ENCODE measurements at regions not wholly inside any gene's neighbourhood (a gene's known extent, or its start where the extent isn't known, plus 50 kb on each side); places are given as distances from the start of the nearest gene placed in this dataset. TPM values are rescaled to one million over a fixed set of nuclear protein-coding genes. Genes with fewer than 3 reads are reported as not detected.
"Not testable (repeated sequence)": the region's sequence is repeated elsewhere in the genome, so short reads cannot be mapped to it uniquely, and the experiment has no call there.

- TF ChIP-seq CTCF (IDR thresholded peaks at IDR 0.05): peak in 1 of 7 experiments; percentile 18
- 30 to 47% methylated on average over 4 of the region's 4 CpGs for WGBS, 2 donors
- H3K36me3 ChIP-seq (replicated peaks in 1 of 2; ENCODE audit: insufficient read depth in 1 of 2, low read depth in 2 of 2); H3K4me3 ChIP-seq; H3K27me3 ChIP-seq; intact Hi-C loops (cut with DNase I); DNase-seq; H3K27ac ChIP-seq; H3K9me3 ChIP-seq; ATAC-seq; H3K4me1 ChIP-seq: not testable (repeated sequence)
Observed at GRCh38 chr20:29533566-29534177, 1723.8 kb upstream of the DEFB115 start.

DNA sequence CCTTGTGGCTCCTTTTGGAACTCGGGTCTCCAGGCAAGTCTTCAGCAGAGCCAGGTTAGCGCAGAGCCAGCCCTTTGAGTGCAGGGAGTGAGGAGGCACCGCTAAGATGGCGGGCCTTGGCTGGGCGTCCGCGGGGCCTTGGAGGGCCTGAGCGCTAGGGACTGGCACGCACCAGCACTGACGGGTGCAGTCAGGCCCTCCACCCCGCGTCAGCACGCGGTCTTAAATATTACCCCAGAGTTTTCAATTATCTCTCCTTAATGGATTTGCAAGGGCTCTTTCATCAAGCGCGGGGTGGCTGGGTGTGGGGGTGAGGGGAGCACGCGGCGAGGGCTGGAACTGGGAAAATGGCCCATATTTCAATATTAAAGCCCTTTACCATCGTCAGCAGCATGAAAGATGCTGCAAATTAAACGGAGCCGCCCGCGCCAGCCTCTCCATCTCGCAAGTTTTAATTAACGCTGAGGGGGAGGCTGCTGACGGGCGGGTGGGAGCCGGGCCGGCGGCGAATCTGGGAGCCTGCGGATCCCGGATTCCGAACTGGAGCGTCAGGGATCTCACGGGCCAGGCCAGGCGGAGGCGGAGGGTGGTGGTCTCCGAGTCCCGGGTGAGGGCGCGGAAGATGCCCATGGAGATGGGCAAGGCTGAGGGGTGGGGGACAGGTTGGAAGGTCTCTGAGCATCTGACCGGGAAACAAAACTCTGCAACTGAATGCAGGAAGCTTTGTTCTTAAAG lies 1690.4 kb upstream of the DEFB115 start:
- intact Hi-C loops (cut with DNase I); ATAC-seq; H3K9me3 ChIP-seq; H3K4me1 ChIP-seq; DNase-seq; H3K27me3 ChIP-seq; H3K36me3 ChIP-seq (replicated peaks in 1 of 2; ENCODE audit: insufficient read depth in 1 of 2, low read depth in 2 of 2); H3K27ac ChIP-seq; H3K4me3 ChIP-seq: not testable (repeated sequence)
- 30 to 68% methylated on average over 17 to 44 of the region's 44 CpGs for WGBS, 2 donors

GRCh38 chr20:29567671-29568070 lies 1689.8 kb upstream of the DEFB115 start:
- H3K27ac ChIP-seq; ATAC-seq; H3K27me3 ChIP-seq; intact Hi-C loops (cut with DNase I); H3K4me3 ChIP-seq; H3K9me3 ChIP-seq; H3K4me1 ChIP-seq; DNase-seq; H3K36me3 ChIP-seq (replicated peaks in 1 of 2; ENCODE audit: insufficient read depth in 1 of 2, low read depth in 2 of 2): not testable (repeated sequence)
- WGBS, 2 donors: 28 to 43% methylated on average over 15 to 23 of the region's 23 CpGs

DNA sequence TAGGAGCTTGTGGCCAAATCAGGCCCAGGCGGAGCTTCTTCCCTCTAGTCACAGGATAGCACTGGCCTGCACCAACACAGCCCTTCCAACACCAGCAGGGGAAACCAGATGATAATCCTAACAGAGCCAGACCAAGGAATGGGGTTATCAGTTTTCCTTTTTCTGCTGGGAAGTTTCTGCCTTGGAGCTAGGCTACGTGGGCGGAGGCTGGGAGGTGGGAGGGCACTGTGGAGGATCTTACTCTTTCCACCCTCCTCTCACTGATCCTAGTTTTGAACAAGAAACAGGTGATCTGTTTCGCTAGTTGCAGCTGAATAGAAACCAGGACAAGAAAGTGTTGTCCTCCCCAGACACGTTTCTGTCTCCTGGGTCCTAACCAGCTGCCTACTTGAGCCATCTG lies 1687.3 kb upstream of the DEFB115 start:
- H3K9me3 ChIP-seq; H3K4me3 ChIP-seq; DNase-seq; H3K36me3 ChIP-seq (replicated peaks in 1 of 2; ENCODE audit: insufficient read depth in 1 of 2, low read depth in 2 of 2); ATAC-seq; H3K27me3 ChIP-seq; H3K27ac ChIP-seq; intact Hi-C loops (cut with DNase I); H3K4me1 ChIP-seq: not testable (repeated sequence)
- 38 to 46% methylated on average over 5 of the region's 5 CpGs for WGBS, 2 donors

DNA sequence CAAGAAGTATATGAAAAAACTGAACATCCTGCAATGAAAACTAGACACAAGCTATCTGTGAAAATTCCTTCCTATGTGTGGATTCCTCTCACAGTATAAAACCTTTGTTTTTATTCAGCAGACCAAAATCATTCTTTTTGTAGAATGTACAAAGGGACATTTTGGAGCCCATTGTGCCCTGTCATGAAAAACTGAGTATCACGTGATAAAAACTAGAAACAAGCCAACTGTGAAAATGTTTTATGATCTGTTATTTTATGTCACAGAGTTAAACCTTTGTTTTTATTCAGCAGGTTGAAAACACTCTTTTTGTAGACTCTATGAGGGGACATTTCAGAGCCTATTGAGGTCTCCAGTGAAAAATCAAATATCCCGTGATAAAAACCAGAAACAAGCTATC lies 1667.9 kb upstream of the DEFB115 start:
- WGBS, 2 donors: 49 to 51% methylated on average over 2 of the region's 2 CpGs
- H3K4me1 ChIP-seq; H3K27me3 ChIP-seq; H3K36me3 ChIP-seq (replicated peaks in 1 of 2; ENCODE audit: insufficient read depth in 1 of 2, low read depth in 2 of 2); ATAC-seq; H3K27ac ChIP-seq; DNase-seq; H3K4me3 ChIP-seq; H3K9me3 ChIP-seq; intact Hi-C loops (cut with DNase I): not testable (repeated sequence)

DNA sequence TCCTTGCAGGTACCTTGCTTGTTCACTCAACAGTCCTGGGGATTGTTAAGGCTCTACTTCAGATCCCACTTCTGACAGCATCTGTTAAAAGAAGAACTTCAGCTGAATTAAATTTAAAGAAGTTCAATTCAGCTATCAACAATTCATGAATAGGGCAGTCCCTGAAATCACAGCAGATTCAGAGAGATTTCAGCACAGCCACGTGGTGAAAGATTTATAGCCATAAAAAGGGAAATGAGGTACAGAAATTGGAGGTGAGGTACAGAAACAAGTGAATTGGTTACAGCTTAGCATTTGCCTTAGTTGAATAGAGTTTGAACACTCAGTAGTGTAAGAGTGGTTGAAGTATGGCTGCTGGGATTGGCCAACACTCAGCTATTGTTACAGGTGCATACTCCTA lies 1653.3 kb upstream of the DEFB115 start:
- H3K9me3 ChIP-seq; intact Hi-C loops (cut with DNase I); ATAC-seq; H3K27ac ChIP-seq; H3K36me3 ChIP-seq (replicated peaks in 1 of 2; ENCODE audit: insufficient read depth in 1 of 2, low read depth in 2 of 2); H3K4me1 ChIP-seq; DNase-seq; H3K4me3 ChIP-seq; H3K27me3 ChIP-seq: not testable (repeated sequence)
- WGBS, 2 donors: 0 to 13% methylated on average over 1 of the region's 1 CpG

DNA sequence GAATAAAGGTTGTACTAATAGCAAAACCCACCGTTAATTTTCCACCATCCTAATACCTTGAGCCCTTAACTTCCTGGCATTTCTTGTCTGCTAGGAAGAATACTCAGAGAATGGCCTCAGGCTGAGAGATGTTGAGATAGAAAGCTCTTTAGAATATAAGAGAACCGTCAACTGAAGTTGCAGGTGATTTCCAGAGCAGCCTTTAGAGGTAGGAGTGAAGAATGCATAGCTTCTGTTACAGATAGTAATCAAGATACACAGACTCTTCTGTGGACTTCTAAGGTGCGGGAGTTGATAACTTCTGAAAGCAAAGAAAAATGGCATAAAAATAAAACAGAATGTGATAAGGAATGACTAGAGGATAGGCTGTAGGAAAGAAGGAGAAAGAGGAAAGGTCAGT lies 1651.3 kb upstream of the DEFB115 start:
- H3K4me3 ChIP-seq; H3K36me3 ChIP-seq (replicated peaks in 1 of 2; ENCODE audit: insufficient read depth in 1 of 2, low read depth in 2 of 2); H3K4me1 ChIP-seq; ATAC-seq; H3K27me3 ChIP-seq; H3K27ac ChIP-seq; intact Hi-C loops (cut with DNase I); DNase-seq; H3K9me3 ChIP-seq: not testable (repeated sequence)
- 39 to 46% methylated on average over 3 of the region's 3 CpGs for WGBS, 2 donors

DNA sequence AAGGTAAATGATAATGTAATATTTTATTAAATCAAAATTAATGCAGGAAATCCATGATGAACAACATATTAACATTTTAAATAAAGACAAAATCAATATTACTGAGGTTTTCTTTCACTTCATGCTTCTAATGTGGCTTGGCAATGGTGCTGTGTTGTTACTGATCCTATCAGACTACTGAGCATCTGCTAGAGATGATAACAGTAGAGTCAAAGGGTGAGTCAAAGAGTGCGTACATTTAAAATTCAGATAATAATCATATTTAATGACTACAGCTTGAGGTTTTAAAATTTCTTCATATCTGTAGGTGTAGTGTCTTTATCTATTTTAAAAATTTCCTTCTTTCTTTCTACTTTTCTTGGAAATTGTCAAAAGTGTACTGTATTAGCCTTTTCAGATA lies 1628.1 kb upstream of the DEFB115 start:
- not testable (repeated sequence) for ATAC-seq, H3K4me1 ChIP-seq, DNase-seq

More for the DNA sequence above, 1628.1 kb upstream of the DEFB115 start:
- H3K36me3 ChIP-seq (replicated peaks in 1 of 2; ENCODE audit: insufficient read depth in 1 of 2, low read depth in 2 of 2); intact Hi-C loops (cut with DNase I); H3K9me3 ChIP-seq; H3K27ac ChIP-seq; H3K27me3 ChIP-seq; H3K4me3 ChIP-seq: not testable (repeated sequence)
- WGBS, 2 donors: 73 to 79% methylated on average over 1 of the region's 1 CpG

Small RNA genes in the stretch of these regions (small RNA-seq; reads per million reads assigned to genes)
- not detected for gene RF00002
- gene RF00019: not detected
